K562 (cell line): ENCODE measurements at regions not wholly inside any gene's neighbourhood (a gene's known extent, or its start where the extent isn't known, plus 50 kb on each side); places are given as distances from the start of the nearest gene placed in this dataset.

Experiments
- ATAC-seq: fragments of 200-7000 bp; cut with Tn5 transposase; 3 replicates; pipeline ENCODE4 v1.9.1; 2020; ENCODE audit warnings: moderate library complexity
- BruUV-seq: library from RNA; stranded (reverse); fragments of 400-500 nt; replicated peaks from 2 replicates; lab custom pipeline; 2021; lab: Mats Ljungman, UMichigan
- CTCF ChIA-PET: fragments of 300-600 bp; formaldehyde crosslinking; extraction: SDS; loops from one replicate; lab custom pipeline; 2021; ENCODE audit warnings: low intra/inter-chr PET ratio; lab: Yijun Ruan, JAX
- POLR2A ChIA-PET: fragments of 300-600, 350-650 bp; sonication (Branson Sonifier 250); formaldehyde crosslinking; extraction: SDS; loops from one replicate; lab custom pipeline; 2021; ENCODE audit warnings: antibody characterized with exemption, inconsistent platforms; lab: Yijun Ruan, JAX
- DNase-seq, 4 experiments: peaks; one replicate each; pipeline versions ENCODE4 v3.0.0 to v3.0.0-alpha.2; 2011 to 2018; ENCODE audit warnings: low spot score in 3 of 4, mixed read lengths in 3 of 4; ENCODE audit errors: extremely low read depth in 1 of 4
- FAIRE-seq: peaks from 2 replicates; lab custom pipeline; 2011; peaks lifted over from hg19 to GRCh38; lab: Jason Lieb, UNC
- H2AFZ ChIP-seq: 2 replicates; pipeline ENCODE4 v1.6.0; 2011; ENCODE audit warnings: low read depth, low read length, control low read depth, inconsistent platforms
- H3K27ac ChIP-seq: fragments of 200-600 bp; 3 replicates; pipeline ENCODE4 v1.8.0; 2011; ENCODE audit warnings: low read depth, mild to moderate bottlenecking, control low read depth, inconsistent platforms, low read length, moderate library complexity, mixed read lengths; ENCODE audit errors: extremely low read depth
- H3K27me3 ChIP-seq, 2 experiments: fragments of 300-600 bp in 1 of 2; 2 replicates in 1 of 2; 3 replicates in 1 of 2; pipeline versions ENCODE4 v1.6.0 to v1.8.0; 2011; ENCODE audit warnings: inconsistent platforms in 2 of 2, low read length in 2 of 2, mild to moderate bottlenecking in 1 of 2, mixed read lengths in 1 of 2, moderate library complexity in 1 of 2; ENCODE audit not compliant: control insufficient read depth in 2 of 2, insufficient read depth in 2 of 2
- H3K36me3 ChIP-seq: fragments of 300-600 bp; 3 replicates; pipeline ENCODE4 v1.8.0; 2011; ENCODE audit warnings: mild to moderate bottlenecking, low read length, inconsistent platforms; ENCODE audit not compliant: control insufficient read depth, insufficient read depth
- H3K4me1 ChIP-seq, 2 experiments: fragments of 200-600 bp in 1 of 2; replicated peaks in 1 of 2; 2 replicates in 1 of 2; 3 replicates in 1 of 2; pipeline versions ENCODE4 v1.5.1 to v1.8.0; 2011; ENCODE audit warnings: inconsistent platforms in 2 of 2, low read length in 2 of 2, mild to moderate bottlenecking in 1 of 2, mixed read lengths in 1 of 2, moderate library complexity in 1 of 2; ENCODE audit not compliant: control insufficient read depth in 2 of 2, insufficient read depth in 2 of 2
- H3K4me2 ChIP-seq: 2 replicates; pipeline ENCODE4 v1.6.1; 2011; ENCODE audit warnings: low read length, control low read depth, inconsistent platforms, mixed read lengths; ENCODE audit not compliant: insufficient read depth
- H3K4me3 ChIP-seq: fragments of 200-600 bp; sonication (generic), shearing (Covaris generic); 2 replicates; pipeline ENCODE4 v1.5.1; 2016; ENCODE audit warnings: control low read depth, inconsistent platforms
- H3K79me2 ChIP-seq: fragments of 200-600 bp; 3 replicates; pipeline ENCODE4 v1.8.0; 2011; ENCODE audit warnings: low read length, inconsistent platforms; ENCODE audit not compliant: control insufficient read depth, insufficient read depth
- H3K9ac ChIP-seq, 2 experiments: 2 replicates each; pipeline versions ENCODE4 v1.6.0 to v1.6.1; 2011; ENCODE audit warnings: low read depth in 2 of 2, low read length in 2 of 2, control low read depth in 1 of 2, inconsistent platforms in 1 of 2, mild to moderate bottlenecking in 1 of 2, mixed read lengths in 1 of 2; ENCODE audit not compliant: insufficient read depth in 1 of 2
- H3K9me1 ChIP-seq: one replicate; pipeline ENCODE4 v1.6.0; 2011; ENCODE audit warnings: inconsistent platforms, mild to moderate bottlenecking, low read length, moderate library complexity; ENCODE audit not compliant: control insufficient read depth, insufficient read depth
- H3K9me3 ChIP-seq: replicated peaks from 2 replicates; pipeline ENCODE4 v1.5.1; 2011; ENCODE audit warnings: low read depth, low read length, inconsistent platforms; ENCODE audit not compliant: control insufficient read depth, insufficient read depth
- H4K20me1 ChIP-seq: replicated peaks from 2 replicates; pipeline ENCODE4 v1.6.1; 2011; ENCODE audit warnings: low read length, inconsistent platforms, mixed read lengths; ENCODE audit not compliant: control insufficient read depth, insufficient read depth
- ARHGAP35 ChIP-seq: fragments of 450-650 bp; IDR thresholded peaks from 2 replicates; pipeline ENCODE4 v1.6.1; 2018; ENCODE audit not compliant: partially characterized antibody
- BACH1 ChIP-seq: fragments of 200-800 bp; sonication (Bioruptor generic); IDR thresholded peaks from 2 replicates; pipeline ENCODE4 v1.6.1; 2016; ENCODE audit warnings: missing genetic modification characterization, missing compliant biosample characterization
- BRD9 ChIP-seq: fragments of 450-650 bp; IDR thresholded peaks from 2 replicates; pipeline ENCODE4 v1.6.1; 2018; ENCODE audit warnings: low read depth; ENCODE audit not compliant: partially characterized antibody
- HCFC1 ChIP-seq: IDR thresholded peaks from 2 replicates; pipeline ENCODE4 v1.6.1; 2012; ENCODE audit warnings: low read depth, low read length, improper control_type of control experiment
- HNRNPK ChIP-seq: fragments of 200-400 bp; formaldehyde crosslinking; IDR thresholded peaks from one replicate; pipeline ENCODE4 v1.6.1; 2018; ENCODE audit warnings: mild to moderate bottlenecking, low read depth, low read length; ENCODE audit not compliant: poor library complexity, severe bottlenecking
- NCOA6 ChIP-seq: fragments of 450-650 bp; IDR thresholded peaks from 2 replicates; pipeline ENCODE4 v1.6.1; 2017; ENCODE audit warnings: mild to moderate bottlenecking
- POLR2AphosphoS2 ChIP-seq: IDR thresholded peaks from 2 replicates; pipeline ENCODE4 v1.6.1; 2012; ENCODE audit warnings: low read length, improper control_type of control experiment
- POLR2H ChIP-seq: IDR thresholded peaks from 2 replicates; pipeline ENCODE4 v1.6.1; 2016; ENCODE audit warnings: missing genetic modification characterization, low read depth, mild to moderate bottlenecking, control low read depth, missing compliant biosample characterization, moderate library complexity
- POU5F1 ChIP-seq: fragments of 150-350 bp; IDR thresholded peaks from 2 replicates; pipeline ENCODE4 v1.6.1; 2014; ENCODE audit warnings: borderline replicate concordance, low read length, low read depth, mild to moderate bottlenecking; ENCODE audit not compliant: partially characterized antibody
- PURB ChIP-seq: sonication (generic); formaldehyde crosslinking; IDR thresholded peaks from 2 replicates; pipeline ENCODE4 v1.9.0; 2021; ENCODE audit warnings: low read depth, mild to moderate bottlenecking, missing genetic modification reagents
- SMARCA5 ChIP-seq: fragments of 450-650 bp; IDR thresholded peaks from 2 replicates; pipeline ENCODE4 v1.6.1; 2016
- ZBTB2 ChIP-seq: fragments of 450-650 bp; IDR thresholded peaks from 2 replicates; pipeline ENCODE4 v1.6.1; 2016; ENCODE audit warnings: antibody characterized with exemption
- in situ Hi-C: fragments of 300-500 bp; cut with MboI; formaldehyde crosslinking; loops from 4 replicates; pipeline ENCODE4 v1.15.0; 2018; ENCODE audit warnings: inconsistent platforms, mixed read lengths
- intact Hi-C: fragments of 100-400 bp; cut with micrococcal nuclease; formaldehyde crosslinking; loops from 2 replicates; pipeline ENCODE4 v1.14.2; 2022

GRCh38 chr5:98524773-98525172, 248.7 kb upstream of the RGMB start (continued):
- TF ChIP-seq ZBTB2 (no peak), POLR2H (tag) (no peak), HCFC1 (no peak)

GRCh38 chr5:98527846-98528245, 245.6 kb upstream of the RGMB start:
- Histone ChIP-seq H3K9me3 (no peaks in the 10 kb centered on the region), H3K4me2 (no peak overlapping the region), H3K9me1 (no peaks in the 10 kb centered on the region), H2AFZ (no peak overlapping the region), H3K27me3 (no peaks in the 10 kb centered on the region), H3K4me1 (no peaks in the 10 kb centered on the region), H3K79me2 (no peaks in the 10 kb centered on the region), H3K27ac (no peak overlapping the region), H3K9ac (no peak overlapping the region), H4K20me1 (no peaks in the 10 kb centered on the region), H3K4me3 (no peak overlapping the region), H3K36me3 (no peaks in the 10 kb centered on the region)
- FAIRE-seq: no peak
- ChIA-PET CTCF (no interaction called here), POLR2A (no interaction called here)
- BruUV-seq: no TSS peak
- intact Hi-C loops (no loop called here), in situ Hi-C loops (no loop called here)
- no peak for TF ChIP-seq ARHGAP35
- ATAC-seq: no peak
- no peak for DNase-seq

GRCh38 chr5:98529321-98529720, 244.1 kb upstream of the RGMB start:
- CTCF ChIA-PET: no interaction called here
- H3K4me1 ChIP-seq: no peaks in the 10 kb centered on the region
- H3K9ac ChIP-seq: no peak overlapping the region
- H4K20me1 ChIP-seq: no peaks in the 10 kb centered on the region
- no peak overlapping the region for H3K27ac ChIP-seq
- no peak overlapping the region for H3K4me3 ChIP-seq
- H3K9me3 ChIP-seq: no peaks in the 10 kb centered on the region
- no peak overlapping the region for H2AFZ ChIP-seq
- ATAC-seq (no peak), FAIRE-seq (no peak), DNase-seq (no peak)
- BruUV-seq: no TSS peak
- no peaks in the 10 kb centered on the region for H3K9me1 ChIP-seq
- H3K36me3 ChIP-seq: no peaks in the 10 kb centered on the region
- POLR2A ChIA-PET: interaction anchor here (1.3 kb wide), 1 partner anchor 17 kb away, joined by 3 read pairs; no protein-coding TSS in a partner anchor
- H3K4me2 ChIP-seq: no peak overlapping the region
- in situ Hi-C loops (no loop called here), intact Hi-C loops (no loop called here)
- H3K27me3 ChIP-seq: no peaks in the 10 kb centered on the region
- H3K79me2 ChIP-seq: no peaks in the 10 kb centered on the region
- no peak for TF ChIP-seq HNRNPK
- no peak for TF ChIP-seq POU5F1
- TF ChIP-seq HCFC1: no peak
- no peak for TF ChIP-seq NCOA6
- TF ChIP-seq POLR2AphosphoS2: no peak
- TF ChIP-seq BACH1 (tag): no peak
- no peak for TF ChIP-seq BRD9
- TF ChIP-seq SMARCA5: no peak
- no peak for TF ChIP-seq PURB (CRISPR knock-in tag)
